Liver (tissue), 8 donors: ENCODE measurements at regions not wholly inside any gene's neighbourhood (a gene's known extent, or its start where the extent isn't known, plus 50 kb on each side); places are given as distances from the start of the nearest gene placed in this dataset.

Experiments
- DNase-seq: peaks from one replicate; pipeline ENCODE4 v3.0.0-alpha.2; 2017; ENCODE audit warnings: low spot score
- H3K27ac ChIP-seq, 2 donors: one replicate each; pipeline ENCODE4 v1.7.0; 2013; ENCODE audit warnings: inconsistent platforms in 2 of 2, low read length in 2 of 2, control low read depth in 1 of 2, low read depth in 1 of 2, mild to moderate bottlenecking in 1 of 2
- H3K27me3 ChIP-seq, 4 donors: one replicate each; pipeline versions ENCODE4 v1.6.1 to v1.7.0; 2013; ENCODE audit warnings: low read length in 3 of 4, inconsistent platforms in 1 of 4, mild to moderate bottlenecking in 1 of 4, moderate library complexity in 1 of 4; ENCODE audit not compliant: control insufficient read depth in 4 of 4, insufficient read depth in 4 of 4
- H3K36me3 ChIP-seq, 4 donors: one replicate each; pipeline versions ENCODE4 v1.6.1 to v1.7.0; 2013; ENCODE audit warnings: low read length in 3 of 4, mild to moderate bottlenecking in 3 of 4, low read depth in 1 of 4, moderate library complexity in 1 of 4; ENCODE audit not compliant: control insufficient read depth in 4 of 4, insufficient read depth in 3 of 4
- H3K4me1 ChIP-seq, 4 donors: one replicate each; pipeline versions ENCODE4 v1.6.1 to v1.7.0; 2013; ENCODE audit warnings: low read length in 3 of 4, mild to moderate bottlenecking in 3 of 4, moderate library complexity in 1 of 4; ENCODE audit not compliant: control insufficient read depth in 4 of 4, insufficient read depth in 4 of 4
- H3K4me3 ChIP-seq, 3 donors: one replicate each; pipeline versions ENCODE4 v1.6.1 to v1.7.0; 2013; ENCODE audit warnings: low read length in 3 of 3, control low read depth in 1 of 3, low read depth in 1 of 3, mild to moderate bottlenecking in 1 of 3
- H3K9ac ChIP-seq, 2 donors: one replicate each; pipeline ENCODE4 v1.7.0; 2013; ENCODE audit warnings: low read length in 2 of 2, mild to moderate bottlenecking in 2 of 2, moderate library complexity in 2 of 2, control low read depth in 1 of 2, low read depth in 1 of 2
- H3K9me3 ChIP-seq, 4 donors: one replicate each; pipeline versions ENCODE4 v1.6.1 to v1.7.0; 2013; ENCODE audit warnings: low read length in 3 of 4; ENCODE audit not compliant: control insufficient read depth in 4 of 4
- ATF3 ChIP-seq: IDR thresholded peaks from 2 replicates; pipeline ENCODE4 v1.6.1; 2016; ENCODE audit warnings: antibody characterized with exemption
- CTCF ChIP-seq: fragments of 150-350 bp; IDR thresholded peaks from 2 replicates; pipeline ENCODE4 v1.5.1; 2017; ENCODE audit warnings: improper control_type of control experiment, low read depth, low read length; ENCODE audit not compliant: missing input control
- FOXA1 ChIP-seq: IDR thresholded peaks from 2 replicates; pipeline ENCODE4 v1.6.1; 2016; ENCODE audit warnings: antibody characterized with exemption
- FOXA2 ChIP-seq: IDR thresholded peaks from 2 replicates; pipeline ENCODE4 v1.6.1; 2016; ENCODE audit warnings: antibody characterized with exemption
- HNF4A ChIP-seq, 2 donors: conservative IDR thresholded peaks; 2 replicates each; pipeline ENCODE4 v1.6.1; 2016; ENCODE audit warnings: antibody characterized with exemption in 2 of 2, mild to moderate bottlenecking in 2 of 2
- JUND ChIP-seq, 2 donors: IDR thresholded peaks; 2 replicates each; pipeline ENCODE4 v1.6.1; 2016; ENCODE audit warnings: antibody characterized with exemption in 2 of 2
- MAX ChIP-seq: IDR thresholded peaks from 2 replicates; pipeline ENCODE4 v1.6.1; 2016; ENCODE audit warnings: antibody characterized with exemption
- NR2F2 ChIP-seq: IDR thresholded peaks from 2 replicates; pipeline ENCODE4 v1.6.1; 2016; ENCODE audit warnings: antibody characterized with exemption
- SP1 ChIP-seq: IDR thresholded peaks from 2 replicates; pipeline ENCODE4 v1.6.1; 2018; ENCODE audit warnings: antibody characterized with exemption, mild to moderate bottlenecking
- TAF1 ChIP-seq: conservative IDR thresholded peaks from 2 replicates; pipeline ENCODE4 v1.6.1; 2016; ENCODE audit warnings: antibody characterized with exemption, mild to moderate bottlenecking
- YY1 ChIP-seq: IDR thresholded peaks from 2 replicates; pipeline ENCODE4 v1.6.1; 2016; ENCODE audit warnings: antibody characterized with exemption, mild to moderate bottlenecking
- WGBS: extraction: QIAGEN DNeasy Blood & Tissue Kit; methylation state at CpG from one replicate; pipeline ENCODE4 v1.1.7; 2013; 5-methylcytosine and 5-hydroxymethylcytosine counted together
- TF ChIP-seq, protein P1 (sequence below): IDR thresholded peaks from 2 replicates; pipeline ENCODE4 v1.6.1; 2016; ENCODE audit warnings: antibody characterized with exemption, mild to moderate bottlenecking
- TF ChIP-seq, protein P2 (sequence below): IDR thresholded peaks from 2 replicates; pipeline ENCODE4 v1.6.1; 2016; ENCODE audit warnings: antibody characterized with exemption
- donor health status: healthy.
- donor health status: healthy.
- donor health status: healthy.
- donor health status: healthy.
- donor health status: healthy.

DNA sequence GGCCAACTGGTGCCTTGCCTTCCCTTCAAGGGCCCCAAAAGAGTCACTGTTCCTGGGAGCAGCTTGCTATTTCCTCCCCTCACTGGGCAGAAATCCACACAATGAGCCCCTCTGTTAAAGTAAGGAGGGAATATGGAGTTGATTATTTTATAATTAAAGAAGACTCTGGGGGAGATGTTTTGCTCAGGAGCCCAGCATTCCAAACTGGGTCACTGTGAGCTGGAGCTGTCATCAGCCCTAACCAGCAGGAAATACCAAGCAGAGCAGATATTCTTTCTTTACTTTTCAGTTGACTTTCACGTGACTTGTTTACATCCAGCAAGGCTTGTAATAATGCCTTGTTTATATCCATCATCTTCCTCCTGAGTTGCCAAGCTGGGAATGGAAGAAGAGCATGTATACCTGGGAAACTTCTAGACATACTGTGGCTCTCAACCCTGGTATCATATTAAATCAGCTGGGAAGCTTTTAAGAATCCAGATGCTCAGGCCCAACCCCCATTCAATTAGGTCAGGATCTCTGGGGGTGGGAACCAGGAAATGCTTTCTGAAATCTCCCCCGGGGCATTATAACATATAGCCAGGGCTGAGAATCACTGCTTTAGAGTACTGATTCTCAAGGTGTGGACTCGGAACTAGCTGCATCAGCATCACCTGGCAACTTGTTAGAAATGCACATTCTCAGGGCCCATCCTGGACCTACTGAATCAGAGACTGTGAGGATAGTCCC is 175.6 kb upstream of the MYLIP start:
- DNase-seq = no peak
- H3K27ac ChIP-seq = no peak overlapping the region
- 64% methylated on average over 3 of the region's 3 CpGs for WGBS

More for the DNA sequence above, 175.6 kb upstream of the MYLIP start:
- TF ChIP-seq CTCF = no peak
- no peak for TF ChIP-seq NR2F2
- no peak for TF ChIP-seq HNF4A (conservative IDR thresholded peaks at IDR 0.05)
- no peak for TF ChIP-seq JUND (IDR thresholded peaks at IDR 0.05)
- no peak for TF ChIP-seq SP1
- no peak for TF ChIP-seq MAX
- TF ChIP-seq FOXA1 = no peak
- no peak for TF ChIP-seq FOXA2
- TF ChIP-seq, protein P1, sequence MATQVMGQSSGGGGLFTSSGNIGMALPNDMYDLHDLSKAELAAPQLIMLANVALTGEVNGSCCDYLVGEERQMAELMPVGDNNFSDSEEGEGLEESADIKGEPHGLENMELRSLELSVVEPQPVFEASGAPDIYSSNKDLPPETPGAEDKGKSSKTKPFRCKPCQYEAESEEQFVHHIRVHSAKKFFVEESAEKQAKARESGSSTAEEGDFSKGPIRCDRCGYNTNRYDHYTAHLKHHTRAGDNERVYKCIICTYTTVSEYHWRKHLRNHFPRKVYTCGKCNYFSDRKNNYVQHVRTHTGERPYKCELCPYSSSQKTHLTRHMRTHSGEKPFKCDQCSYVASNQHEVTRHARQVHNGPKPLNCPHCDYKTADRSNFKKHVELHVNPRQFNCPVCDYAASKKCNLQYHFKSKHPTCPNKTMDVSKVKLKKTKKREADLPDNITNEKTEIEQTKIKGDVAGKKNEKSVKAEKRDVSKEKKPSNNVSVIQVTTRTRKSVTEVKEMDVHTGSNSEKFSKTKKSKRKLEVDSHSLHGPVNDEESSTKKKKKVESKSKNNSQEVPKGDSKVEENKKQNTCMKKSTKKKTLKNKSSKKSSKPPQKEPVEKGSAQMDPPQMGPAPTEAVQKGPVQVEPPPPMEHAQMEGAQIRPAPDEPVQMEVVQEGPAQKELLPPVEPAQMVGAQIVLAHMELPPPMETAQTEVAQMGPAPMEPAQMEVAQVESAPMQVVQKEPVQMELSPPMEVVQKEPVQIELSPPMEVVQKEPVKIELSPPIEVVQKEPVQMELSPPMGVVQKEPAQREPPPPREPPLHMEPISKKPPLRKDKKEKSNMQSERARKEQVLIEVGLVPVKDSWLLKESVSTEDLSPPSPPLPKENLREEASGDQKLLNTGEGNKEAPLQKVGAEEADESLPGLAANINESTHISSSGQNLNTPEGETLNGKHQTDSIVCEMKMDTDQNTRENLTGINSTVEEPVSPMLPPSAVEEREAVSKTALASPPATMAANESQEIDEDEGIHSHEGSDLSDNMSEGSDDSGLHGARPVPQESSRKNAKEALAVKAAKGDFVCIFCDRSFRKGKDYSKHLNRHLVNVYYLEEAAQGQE = no peak
- TF ChIP-seq, protein P2, sequence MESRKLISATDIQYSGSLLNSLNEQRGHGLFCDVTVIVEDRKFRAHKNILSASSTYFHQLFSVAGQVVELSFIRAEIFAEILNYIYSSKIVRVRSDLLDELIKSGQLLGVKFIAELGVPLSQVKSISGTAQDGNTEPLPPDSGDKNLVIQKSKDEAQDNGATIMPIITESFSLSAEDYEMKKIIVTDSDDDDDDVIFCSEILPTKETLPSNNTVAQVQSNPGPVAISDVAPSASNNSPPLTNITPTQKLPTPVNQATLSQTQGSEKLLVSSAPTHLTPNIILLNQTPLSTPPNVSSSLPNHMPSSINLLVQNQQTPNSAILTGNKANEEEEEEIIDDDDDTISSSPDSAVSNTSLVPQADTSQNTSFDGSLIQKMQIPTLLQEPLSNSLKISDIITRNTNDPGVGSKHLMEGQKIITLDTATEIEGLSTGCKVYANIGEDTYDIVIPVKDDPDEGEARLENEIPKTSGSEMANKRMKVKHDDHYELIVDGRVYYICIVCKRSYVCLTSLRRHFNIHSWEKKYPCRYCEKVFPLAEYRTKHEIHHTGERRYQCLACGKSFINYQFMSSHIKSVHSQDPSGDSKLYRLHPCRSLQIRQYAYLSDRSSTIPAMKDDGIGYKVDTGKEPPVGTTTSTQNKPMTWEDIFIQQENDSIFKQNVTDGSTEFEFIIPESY = no peak
- no peak for TF ChIP-seq YY1
- TF ChIP-seq ATF3 = no peak
- TF ChIP-seq TAF1 = no peak
- H3K4me3 ChIP-seq = no peak overlapping the region
- no peaks in the 10 kb centered on the region for H3K9me3 ChIP-seq
- no peaks in the 10 kb centered on the region for H3K27me3 ChIP-seq
- H3K4me1 ChIP-seq = peaks cover 0 to 4% (median 2%) of the 10 kb centered on the region in 4 donors
- no peaks in the 10 kb centered on the region for H3K36me3 ChIP-seq
- H3K9ac ChIP-seq = no peak overlapping the region
